A549 (cell line): ENCODE measurements at regions not wholly inside any gene's neighbourhood (a gene's known extent, or its start where the extent isn't known, plus 50 kb on each side); places are given as distances from the start of the nearest gene placed in this dataset.

ENCODE experiments used
- ATAC-seq, 2 experiments: fragments of 200-7000 bp in 1 of 2; fragments of >200 bp in 1 of 2; cut with Nextera tagmentation in 1 of 2; cut with Tn5 transposase in 1 of 2; 3 replicates each; pipeline versions ENCODE4 v1.8.0 to v1.9.1; 2018 to 2020; ENCODE audit warnings: mild to moderate bottlenecking in 1 of 2, moderate library complexity in 1 of 2
- CTCF ChIA-PET: fragments of 300-600 bp; sonication (Branson Sonifier 250); formaldehyde crosslinking; extraction: SDS; loops from one replicate; lab custom pipeline; 2021; ENCODE audit warnings: antibody characterized with exemption, inconsistent platforms; lab: Yijun Ruan, JAX
- POLR2A ChIA-PET: fragments of 350-600 bp; formaldehyde crosslinking; extraction: SDS; loops from one replicate; lab custom pipeline; 2021; ENCODE audit warnings: antibody characterized with exemption, inconsistent platforms; lab: Yijun Ruan, JAX
- DNase-seq, 2 experiments: peaks; one replicate each; pipeline versions ENCODE4 v3.0.0 to v3.0.0-alpha.2; 2011 to 2016; ENCODE audit warnings: low read depth in 1 of 2, low spot score in 1 of 2
- FAIRE-seq: peaks from 2 replicates; lab custom pipeline; 2011; peaks lifted over from hg19 to GRCh38; lab: Jason Lieb, UNC
- H3K27ac ChIP-seq, 2 experiments: fragments of >200 bp; sonication (Bioruptor Twin); formaldehyde crosslinking; 3 replicates each; pipeline ENCODE4 v1.5.1; 2016 to 2017
- H3K4me1 ChIP-seq: fragments of >200 bp; sonication (Bioruptor Twin); formaldehyde crosslinking; 3 replicates; pipeline ENCODE4 v1.6.1; 2016
- H3K4me2 ChIP-seq: fragments of >200 bp; sonication (Bioruptor Twin); formaldehyde crosslinking; 3 replicates; pipeline ENCODE4 v1.6.1; 2016
- H3K4me3 ChIP-seq: fragments of >200 bp; sonication (Bioruptor Twin); formaldehyde crosslinking; 3 replicates; pipeline ENCODE4 v1.5.1; 2016
- H3K9me3 ChIP-seq: fragments of >200 bp; sonication (Bioruptor Twin); formaldehyde crosslinking; 3 replicates; pipeline ENCODE4 v1.6.1; 2016
- ATOH8 ChIP-seq: fragments of 250-450 bp; sonication (Bioruptor Pico); IDR thresholded peaks from 2 replicates; pipeline ENCODE4 v1.5.0; 2020; ENCODE audit warnings: low read depth, mild to moderate bottlenecking, moderate library complexity
- BCL3 ChIP-seq: fragments of >200 bp; sonication (Bioruptor Twin); formaldehyde crosslinking; IDR thresholded peaks from 3 replicates; pipeline ENCODE4 v1.6.1; 2016
- BHLHE40 ChIP-seq: IDR thresholded peaks from 2 replicates; pipeline ENCODE4 v1.6.1; 2012; ENCODE audit warnings: low read depth, low read length, inconsistent platforms
- CEBPB ChIP-seq, 2 experiments: fragments of >200 bp in 1 of 2; sonication (Bioruptor Twin) in 1 of 2; formaldehyde crosslinking in 1 of 2; IDR thresholded peaks; 2 replicates each; pipeline ENCODE4 v1.6.1; 2012 to 2016
- CHD2 ChIP-seq: fragments of 150-350 bp; IDR thresholded peaks from 2 replicates; pipeline ENCODE4 v1.6.1; 2014; ENCODE audit warnings: low read length; ENCODE audit not compliant: partially characterized antibody
- CHD4 ChIP-seq: fragments of 200-600 bp; sonication (generic); IDR thresholded peaks from 2 replicates; pipeline ENCODE4 v1.6.1; 2016; ENCODE audit warnings: antibody characterized with exemption, mild to moderate bottlenecking, borderline replicate concordance
- EHF ChIP-seq: fragments of 250-450 bp; sonication (Bioruptor Pico); IDR thresholded peaks from 2 replicates; pipeline ENCODE4 v1.5.0; 2020; ENCODE audit warnings: mild to moderate bottlenecking
- ELK1 ChIP-seq: fragments of 150-350 bp; IDR thresholded peaks from 2 replicates; pipeline ENCODE4 v1.6.1; 2014; ENCODE audit warnings: low read depth, mild to moderate bottlenecking, low read length
- ESRRA ChIP-seq: fragments of 150-350 bp; IDR thresholded peaks from 2 replicates; pipeline ENCODE4 v1.6.1; 2014; ENCODE audit warnings: mild to moderate bottlenecking, low read length, borderline replicate concordance
- FOSL2 ChIP-seq, 2 experiments: fragments of 450-650 bp in 1 of 2; fragments of >200 bp in 1 of 2; sonication (Bioruptor Twin) in 1 of 2; formaldehyde crosslinking; IDR thresholded peaks; 2 replicates each; pipeline versions ENCODE4 v1.5.0 to v1.6.1; 2016 to 2020; ENCODE audit warnings: mild to moderate bottlenecking in 1 of 2, moderate library complexity in 1 of 2
- JUNB ChIP-seq: fragments of >200 bp; sonication (Bioruptor Twin); formaldehyde crosslinking; IDR thresholded peaks from 2 replicates; pipeline ENCODE4 v1.6.1; 2016
- KDM1A ChIP-seq: fragments of 200-600 bp; sonication (generic); IDR thresholded peaks from 2 replicates; pipeline ENCODE4 v1.6.1; 2016; ENCODE audit warnings: low read depth, mild to moderate bottlenecking
- MAFK ChIP-seq: fragments of 450-650 bp; IDR thresholded peaks from 2 replicates; pipeline ENCODE4 v1.6.1; 2014; ENCODE audit not compliant: partially characterized antibody
- MYC ChIP-seq: IDR thresholded peaks from 2 replicates; pipeline ENCODE4 v1.6.1; 2012; ENCODE audit warnings: mild to moderate bottlenecking, inconsistent platforms, low read length, improper control_type of control experiment, borderline replicate concordance
- NFE2L2 ChIP-seq: fragments of 150-350 bp; conservative IDR thresholded peaks from 2 replicates; pipeline ENCODE4 v1.6.1; 2014; ENCODE audit warnings: low read length
- NR3C1 ChIP-seq: fragments of >200 bp; sonication (Bioruptor Twin); formaldehyde crosslinking; IDR thresholded peaks from 3 replicates; pipeline ENCODE4 v1.6.1; 2017
- POLR2A ChIP-seq: IDR thresholded peaks from 2 replicates; pipeline ENCODE4 v1.6.1; 2012; ENCODE audit warnings: mild to moderate bottlenecking, low read length
- RCOR1 ChIP-seq: fragments of 150-350 bp; IDR thresholded peaks from 2 replicates; pipeline ENCODE4 v1.6.1; 2014; ENCODE audit warnings: antibody characterized with exemption, low read length, low read depth
- REST ChIP-seq: fragments of 200-600 bp; sonication (generic); IDR thresholded peaks from 2 replicates; pipeline ENCODE4 v1.6.1; 2016; ENCODE audit warnings: antibody characterized with exemption, mild to moderate bottlenecking, moderate library complexity
- SMC3 ChIP-seq: fragments of >200 bp; sonication (Bioruptor Twin); formaldehyde crosslinking; IDR thresholded peaks from 3 replicates; pipeline ENCODE4 v1.6.1; 2018; ENCODE audit warnings: inconsistent platforms
- SREBF2 ChIP-seq: fragments of 450-650 bp; IDR thresholded peaks from 2 replicates; pipeline ENCODE4 v1.6.1; 2014; ENCODE audit warnings: mild to moderate bottlenecking, moderate library complexity
- TP53 ChIP-seq: fragments of 250-450 bp; sonication (Bioruptor Pico); IDR thresholded peaks from 2 replicates; pipeline ENCODE4 v1.5.0; 2021; ENCODE audit warnings: mild to moderate bottlenecking, moderate library complexity
- WGBS: methylation state at CpG from one replicate; pipeline ENCODE4 v1.1.6; 2017; ENCODE audit errors: missing lambda C conversion rate; 5-methylcytosine and 5-hydroxymethylcytosine counted together

- TF ChIP-seq MYC (no peak), TP53 (no peak), CEBPB (IDR thresholded peaks at IDR 0.05) (no peak), NR3C1 (no peak), JUNB (no peak), ATOH8 (CRISPR knock-in tag) (no peak), MAFK (no peak), SREBF2 (no peak)
- Histone ChIP-seq H3K4me1 (no peaks in the 10 kb centered on the region), H3K27ac (no peak overlapping the region), H3K9me3 (no peaks in the 10 kb centered on the region), H3K4me3 (no peak overlapping the region), H3K4me2 (no peak overlapping the region)
- ChIA-PET CTCF (no interaction called here), POLR2A (no interaction called here)
- no peak for DNase-seq
- no peak for ATAC-seq
- FAIRE-seq, result no peak
- 55% methylated on average over 3 of the region's 3 CpGs for WGBS
Observed at GRCh38 chr1:81607924-81608323, 192.8 kb upstream of the ADGRL2 start.

GRCh38 chr1:81607086-81607485 lies 193.6 kb upstream of the ADGRL2 start:
- 48% methylated on average over 3 of the region's 3 CpGs for WGBS
- TF ChIP-seq ELK1 (no peak), FOSL2 (IDR thresholded peaks at IDR 0.05) (no peak), FOSL2 (CRISPR knock-in tag; IDR thresholded peaks at IDR 0.05) (no peak), KDM1A (no peak), BCL3 (no peak), ATOH8 (CRISPR knock-in tag) (no peak), REST (no peak), POLR2A (no peak), CHD2 (no peak), TP53 (no peak), ESRRA (no peak), RCOR1 (no peak), NFE2L2 (no peak), CHD4 (no peak), MAFK (no peak), SMC3 (no peak), EHF (CRISPR knock-in tag) (no peak), BHLHE40 (no peak)
- ATAC-seq (no peak), DNase-seq (no peak), FAIRE-seq (no peak)
- H3K4me1 ChIP-seq, result no peaks in the 10 kb centered on the region
- CTCF ChIA-PET, result no interaction called here
- POLR2A ChIA-PET, result no interaction called here
- no peak overlapping the region for H3K27ac ChIP-seq
- H3K4me3 ChIP-seq, result no peak overlapping the region
- no peaks in the 10 kb centered on the region for H3K9me3 ChIP-seq
- no peak overlapping the region for H3K4me2 ChIP-seq
